ENCODE measurements at regions not wholly inside any gene's neighbourhood (a gene's known extent, or its start where the extent isn't known, plus 50 kb on each side); places are given as distances from the start of the nearest gene placed in this dataset.

DNA sequence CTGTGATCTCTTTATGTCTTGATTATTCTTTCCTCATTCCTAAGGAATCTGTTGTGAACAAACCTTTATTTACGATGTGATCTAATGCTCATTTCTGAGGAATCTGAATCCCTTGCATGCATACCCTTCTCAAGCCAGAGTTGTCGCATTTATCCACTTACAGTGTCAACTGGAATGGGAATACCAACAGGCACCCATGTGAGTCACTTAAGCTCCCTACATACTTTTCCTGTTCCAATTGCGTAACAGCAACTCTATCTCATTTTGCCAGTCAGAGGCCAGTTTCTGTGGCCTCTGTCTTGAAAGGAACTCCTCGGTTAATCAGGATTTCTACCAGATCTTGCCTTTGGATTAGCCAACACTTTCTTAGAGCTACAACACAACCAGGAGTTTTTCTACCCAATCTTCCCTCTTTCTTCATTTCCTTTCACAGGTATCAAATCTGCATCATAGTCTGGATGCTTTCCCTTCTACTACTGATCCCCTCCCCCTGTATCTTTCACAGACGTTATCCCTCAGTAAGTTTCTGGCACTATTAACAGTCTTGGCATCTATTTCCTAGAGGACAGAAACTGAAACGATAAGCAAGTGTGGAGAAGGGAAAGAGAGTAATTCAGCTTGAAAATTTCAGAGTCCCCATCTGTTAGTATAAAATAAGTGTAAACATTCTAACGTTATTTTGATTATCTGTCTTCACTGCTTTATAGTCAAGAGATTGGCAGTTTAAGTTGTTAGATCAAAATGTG is 66.8 kb upstream of the BCHE start:
- TF ChIP-seq, protein P1, sequence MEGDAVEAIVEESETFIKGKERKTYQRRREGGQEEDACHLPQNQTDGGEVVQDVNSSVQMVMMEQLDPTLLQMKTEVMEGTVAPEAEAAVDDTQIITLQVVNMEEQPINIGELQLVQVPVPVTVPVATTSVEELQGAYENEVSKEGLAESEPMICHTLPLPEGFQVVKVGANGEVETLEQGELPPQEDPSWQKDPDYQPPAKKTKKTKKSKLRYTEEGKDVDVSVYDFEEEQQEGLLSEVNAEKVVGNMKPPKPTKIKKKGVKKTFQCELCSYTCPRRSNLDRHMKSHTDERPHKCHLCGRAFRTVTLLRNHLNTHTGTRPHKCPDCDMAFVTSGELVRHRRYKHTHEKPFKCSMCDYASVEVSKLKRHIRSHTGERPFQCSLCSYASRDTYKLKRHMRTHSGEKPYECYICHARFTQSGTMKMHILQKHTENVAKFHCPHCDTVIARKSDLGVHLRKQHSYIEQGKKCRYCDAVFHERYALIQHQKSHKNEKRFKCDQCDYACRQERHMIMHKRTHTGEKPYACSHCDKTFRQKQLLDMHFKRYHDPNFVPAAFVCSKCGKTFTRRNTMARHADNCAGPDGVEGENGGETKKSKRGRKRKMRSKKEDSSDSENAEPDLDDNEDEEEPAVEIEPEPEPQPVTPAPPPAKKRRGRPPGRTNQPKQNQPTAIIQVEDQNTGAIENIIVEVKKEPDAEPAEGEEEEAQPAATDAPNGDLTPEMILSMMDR (IDR thresholded peaks at IDR 0.05): no peak
- no peak for TF ChIP-seq EZH2 (IDR thresholded peaks at IDR 0.05)
